ENCODE measurements at regions not wholly inside any gene's neighbourhood (a gene's known extent, or its start where the extent isn't known, plus 50 kb on each side); places are given as distances from the start of the nearest gene placed in this dataset.

DNA sequence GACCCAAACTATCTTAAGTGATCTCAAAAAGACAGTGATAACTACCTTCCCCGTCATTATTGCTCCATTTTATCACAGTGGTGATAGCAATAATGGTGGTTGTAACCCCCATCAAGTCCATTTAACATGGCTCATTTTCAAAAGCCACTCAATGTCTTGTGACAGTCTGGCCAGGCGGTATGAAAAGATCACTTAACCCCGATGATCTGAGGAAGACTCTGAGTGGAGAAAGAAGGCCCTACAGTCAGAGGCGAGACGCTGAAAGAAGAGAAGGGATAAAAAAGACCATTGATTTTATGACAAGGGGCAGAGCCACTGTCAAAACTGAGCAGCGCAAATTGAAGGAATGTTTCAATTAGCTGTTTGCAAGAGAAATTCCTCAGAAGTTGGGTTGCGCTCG, 417.2 kb upstream of the PBX1 start:
- H2AK5ac ChIP-seq (ENCODE audit: insufficient read length, low read length) = no peak overlapping the region
- no peak overlapping the region for H3K4me2 ChIP-seq (ENCODE audit: insufficient read depth, insufficient read length, low read length)
- DNase-seq = no peak
- H3K27me3 ChIP-seq (ENCODE audit: insufficient read depth, low read length) = no peaks in the 10 kb centered on the region
- H3K79me2 ChIP-seq (ENCODE audit: insufficient read depth, low read length) = no peaks in the 10 kb centered on the region
- no peaks in the 10 kb centered on the region for H3K4me1 ChIP-seq (ENCODE audit: insufficient read depth, low read length)
- H4K5ac ChIP-seq (ENCODE audit: insufficient read length, low read depth, low read length) = no peak overlapping the region
- no peak overlapping the region for H3K4ac ChIP-seq (ENCODE audit: low read depth, low read length)
- TF ChIP-seq, protein P1, sequence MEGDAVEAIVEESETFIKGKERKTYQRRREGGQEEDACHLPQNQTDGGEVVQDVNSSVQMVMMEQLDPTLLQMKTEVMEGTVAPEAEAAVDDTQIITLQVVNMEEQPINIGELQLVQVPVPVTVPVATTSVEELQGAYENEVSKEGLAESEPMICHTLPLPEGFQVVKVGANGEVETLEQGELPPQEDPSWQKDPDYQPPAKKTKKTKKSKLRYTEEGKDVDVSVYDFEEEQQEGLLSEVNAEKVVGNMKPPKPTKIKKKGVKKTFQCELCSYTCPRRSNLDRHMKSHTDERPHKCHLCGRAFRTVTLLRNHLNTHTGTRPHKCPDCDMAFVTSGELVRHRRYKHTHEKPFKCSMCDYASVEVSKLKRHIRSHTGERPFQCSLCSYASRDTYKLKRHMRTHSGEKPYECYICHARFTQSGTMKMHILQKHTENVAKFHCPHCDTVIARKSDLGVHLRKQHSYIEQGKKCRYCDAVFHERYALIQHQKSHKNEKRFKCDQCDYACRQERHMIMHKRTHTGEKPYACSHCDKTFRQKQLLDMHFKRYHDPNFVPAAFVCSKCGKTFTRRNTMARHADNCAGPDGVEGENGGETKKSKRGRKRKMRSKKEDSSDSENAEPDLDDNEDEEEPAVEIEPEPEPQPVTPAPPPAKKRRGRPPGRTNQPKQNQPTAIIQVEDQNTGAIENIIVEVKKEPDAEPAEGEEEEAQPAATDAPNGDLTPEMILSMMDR (conservative IDR thresholded peaks at IDR 0.05) = no peak
- no peak overlapping the region for H2BK120ac ChIP-seq (ENCODE audit: low read depth, low read length, poor library complexity, severe bottlenecking)
- H4K91ac ChIP-seq (ENCODE audit: insufficient read length, low read depth, low read length) = no peak overlapping the region
- no peaks in the 10 kb centered on the region for H4K20me1 ChIP-seq (ENCODE audit: control insufficient read depth, insufficient read depth, insufficient read length)
- H3K14ac ChIP-seq (ENCODE audit: insufficient read depth, low read length) = no peak overlapping the region
- H3K4me1 Mint-ChIP-seq = no peaks in the 10 kb centered on the region
- no CpG with 5 or more reads among the region's 8 CpGs for WGBS (ENCODE audit: extremely low coverage, insufficient read length, low lambda C conversion rate)
- H2BK5ac ChIP-seq (ENCODE audit: insufficient read length, low read length) = no peak overlapping the region
- no peak overlapping the region for H3K27ac ChIP-seq (ENCODE audit: insufficient read length, low read depth, low read length)
- H3K4me3 Mint-ChIP-seq = no peak overlapping the region
- H3K9me3 Mint-ChIP-seq = no peaks in the 10 kb centered on the region
- H2AFZ ChIP-seq (ENCODE audit: low read length) = no peak overlapping the region
- H3K79me1 ChIP-seq (ENCODE audit: insufficient read depth, low read depth, low read length, poor library complexity, severe bottlenecking) = no peaks in the 10 kb centered on the region
- H3K56ac ChIP-seq (ENCODE audit: insufficient read length, low read depth, low read length) = no peak overlapping the region
- no peak overlapping the region for H3T11ph ChIP-seq (ENCODE audit: low read length)
- H2BK20ac ChIP-seq (ENCODE audit: low read depth, low read length, poor library complexity, severe bottlenecking) = no peak overlapping the region
- no peaks in the 10 kb centered on the region for H3K36me3 Mint-ChIP-seq (ENCODE audit: insufficient read depth in 1 of 3, low read depth in 3 of 3)
- H3K18ac ChIP-seq (ENCODE audit: insufficient read length, low read depth, low read length) = no peak overlapping the region
- no peak overlapping the region for H3K27ac Mint-ChIP-seq
- H2BK15ac ChIP-seq (ENCODE audit: low read depth, low read length) = no peak overlapping the region
- no peak overlapping the region for H3K9ac ChIP-seq (ENCODE audit: extremely low read depth, insufficient read length, low read length)
- H3K9me3 ChIP-seq (ENCODE audit: control insufficient read depth, low read depth, low read length) = no peaks in the 10 kb centered on the region
- no peaks in the 10 kb centered on the region for H3K23me2 ChIP-seq (ENCODE audit: insufficient read length, low read depth, low read length, poor library complexity, severe bottlenecking)
- H3K27me3 Mint-ChIP-seq (ENCODE audit: low read depth) = no peaks in the 10 kb centered on the region; the same call in 1 of the 2 replicates
- no peak overlapping the region for H2BK12ac ChIP-seq (ENCODE audit: insufficient read length, low read depth, low read length)
- no peak overlapping the region for H3K23ac ChIP-seq (ENCODE audit: insufficient read length, low read depth, low read length)
- H4K8ac ChIP-seq (replicated peaks; ENCODE audit: insufficient read length, low read depth, low read length) = no peak overlapping the region
